Uterus (tissue), 2 donors: ENCODE measurements at regions not wholly inside any gene's neighbourhood (a gene's known extent, or its start where the extent isn't known, plus 50 kb on each side); places are given as distances from the start of the nearest gene placed in this dataset.

Experiments
- POLR2A ChIP-seq, 2 donors: fragments of 450-650 bp; IDR thresholded peaks; one replicate each; pipeline ENCODE4 v1.6.1; 2016; ENCODE audit warnings: antibody characterized with exemption in 2 of 2, mild to moderate bottlenecking in 1 of 2, moderate library complexity in 1 of 2
- TF ChIP-seq, protein P1 (sequence below), 4 experiments: fragments of 200-600 bp in 2 of 4; fragments of 450-650 bp in 2 of 4; sonication (generic) in 2 of 4; IDR thresholded peaks; one replicate each; pipeline ENCODE4 v1.5.1; 2016 to 2019; ENCODE audit warnings: antibody characterized with exemption in 4 of 4, mild to moderate bottlenecking in 2 of 4, moderate library complexity in 1 of 4

DNA sequence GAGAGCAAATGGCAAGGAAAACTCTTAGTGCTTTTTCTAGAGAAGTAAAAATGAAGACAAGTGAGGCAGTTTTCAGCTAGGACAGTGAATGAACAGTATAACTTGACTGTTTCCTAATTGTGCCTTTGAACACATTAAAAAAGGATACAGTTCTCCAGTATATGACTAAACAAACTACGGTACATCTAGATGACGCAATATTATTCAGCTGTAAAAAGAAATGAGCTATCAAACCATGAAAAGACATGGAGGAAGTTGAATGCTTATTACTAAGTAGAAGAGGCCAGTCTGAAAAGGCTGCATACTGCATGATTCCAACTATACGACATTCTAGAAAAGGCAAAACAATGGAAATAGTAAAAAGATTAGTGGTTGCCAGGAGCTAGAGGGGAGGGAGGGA, 206.3 kb downstream of the SIPA1L2 start:
- TF ChIP-seq POLR2A (IDR thresholded peaks at IDR 0.05) = no peak
- TF ChIP-seq, protein P1, sequence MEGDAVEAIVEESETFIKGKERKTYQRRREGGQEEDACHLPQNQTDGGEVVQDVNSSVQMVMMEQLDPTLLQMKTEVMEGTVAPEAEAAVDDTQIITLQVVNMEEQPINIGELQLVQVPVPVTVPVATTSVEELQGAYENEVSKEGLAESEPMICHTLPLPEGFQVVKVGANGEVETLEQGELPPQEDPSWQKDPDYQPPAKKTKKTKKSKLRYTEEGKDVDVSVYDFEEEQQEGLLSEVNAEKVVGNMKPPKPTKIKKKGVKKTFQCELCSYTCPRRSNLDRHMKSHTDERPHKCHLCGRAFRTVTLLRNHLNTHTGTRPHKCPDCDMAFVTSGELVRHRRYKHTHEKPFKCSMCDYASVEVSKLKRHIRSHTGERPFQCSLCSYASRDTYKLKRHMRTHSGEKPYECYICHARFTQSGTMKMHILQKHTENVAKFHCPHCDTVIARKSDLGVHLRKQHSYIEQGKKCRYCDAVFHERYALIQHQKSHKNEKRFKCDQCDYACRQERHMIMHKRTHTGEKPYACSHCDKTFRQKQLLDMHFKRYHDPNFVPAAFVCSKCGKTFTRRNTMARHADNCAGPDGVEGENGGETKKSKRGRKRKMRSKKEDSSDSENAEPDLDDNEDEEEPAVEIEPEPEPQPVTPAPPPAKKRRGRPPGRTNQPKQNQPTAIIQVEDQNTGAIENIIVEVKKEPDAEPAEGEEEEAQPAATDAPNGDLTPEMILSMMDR (IDR thresholded peaks at IDR 0.05) = no peak
